NCI-H69 (cell line): ENCODE measurements at regions not wholly inside any gene's neighbourhood (a gene's known extent, or its start where the extent isn't known, plus 50 kb on each side); places are given as distances from the start of the nearest gene placed in this dataset.

Experiments
- DNase-seq: peaks from one replicate; lab custom pipeline; 2025; lab: John Stamatoyannopoulos, UW

DNA sequence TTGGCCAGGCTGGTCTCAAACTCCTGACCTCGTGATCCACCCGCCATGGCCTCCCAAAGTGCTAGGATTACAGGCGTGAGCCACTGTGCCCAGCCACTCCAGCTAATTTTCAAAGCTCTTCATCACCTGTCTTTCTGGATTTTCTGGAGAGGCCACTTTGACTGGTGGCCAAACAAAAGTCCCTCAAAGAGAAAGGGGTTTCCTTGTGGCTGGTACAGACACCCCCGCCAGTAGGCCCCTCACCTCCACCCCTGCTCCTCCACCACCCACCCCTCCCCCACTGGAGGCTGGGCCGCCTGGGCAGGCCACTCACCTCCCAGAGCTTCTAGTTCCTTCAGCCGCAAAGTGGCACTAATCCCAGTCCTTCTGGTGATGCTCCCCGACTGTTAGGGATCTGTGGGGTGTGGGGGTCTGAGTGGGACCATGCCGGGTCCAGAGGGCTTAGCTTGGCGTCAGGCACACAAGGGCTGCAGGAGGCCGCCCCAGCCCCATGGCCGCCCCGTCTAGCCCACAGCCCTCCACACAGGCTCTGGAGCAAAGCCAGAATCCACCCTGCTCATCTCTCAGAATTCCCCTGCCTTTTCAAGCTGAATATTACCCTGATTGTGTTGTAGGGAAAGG is 182.0 kb upstream of the IER5L start:
- DNase-seq = no peak

DNA sequence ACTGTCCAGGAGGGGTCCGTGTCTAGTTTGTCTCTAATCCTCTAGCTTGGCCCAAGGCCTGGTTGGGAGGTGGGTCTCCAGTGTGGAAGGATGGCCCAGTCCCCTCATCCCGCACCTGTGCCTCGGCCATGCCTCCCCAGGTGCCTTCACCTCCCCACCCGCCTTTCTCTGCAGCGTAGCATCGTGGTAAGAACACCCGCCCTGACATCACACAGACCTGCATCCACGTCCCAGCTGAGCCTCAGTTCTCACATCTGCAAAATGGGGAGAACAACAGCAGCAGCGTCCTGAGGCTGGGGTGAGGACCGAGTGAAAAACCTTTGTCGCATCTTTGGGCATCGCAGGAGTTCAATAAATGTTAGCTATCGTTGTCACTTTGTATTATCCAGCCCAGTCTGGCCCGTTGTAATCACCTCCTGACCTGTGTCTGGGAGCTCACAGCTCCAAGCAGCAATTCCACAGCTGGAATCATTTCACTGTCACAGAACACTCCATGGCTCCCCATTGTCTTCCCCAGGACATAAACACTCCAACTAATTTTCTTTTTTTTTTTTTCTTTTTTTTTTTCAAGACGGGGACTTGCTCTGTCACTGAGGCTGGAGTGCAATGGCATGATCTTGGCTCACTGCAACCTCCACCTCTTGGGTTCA is 181.2 kb upstream of the IER5L start:
- no peak for DNase-seq

DNA sequence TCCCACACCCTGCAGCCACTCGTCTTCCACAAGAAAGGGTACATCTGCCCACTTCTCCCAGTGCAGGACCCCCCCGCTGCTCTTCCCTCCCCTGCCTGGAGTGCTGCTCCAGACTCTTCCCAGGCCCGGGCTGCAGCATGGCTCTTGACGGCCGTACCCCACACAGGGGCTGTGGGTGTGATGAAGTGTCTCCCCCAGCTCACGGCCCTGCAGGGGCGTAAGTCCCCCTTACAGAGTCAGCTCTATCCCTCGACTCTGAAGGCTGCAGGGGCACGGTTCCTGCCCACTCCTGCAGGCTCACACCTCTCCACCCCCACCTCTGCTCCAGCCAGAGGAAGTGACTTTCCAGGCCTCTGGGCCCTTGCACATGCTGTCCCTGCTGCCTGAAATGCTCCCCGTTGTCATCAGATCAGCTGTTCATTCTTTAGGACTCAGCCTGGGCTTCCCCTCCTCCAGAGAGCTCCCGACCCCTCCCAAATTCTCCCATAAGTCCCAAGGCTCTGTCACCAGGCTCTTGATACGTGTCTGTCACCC is 180.6 kb upstream of the IER5L start:
- no peak for DNase-seq

DNA sequence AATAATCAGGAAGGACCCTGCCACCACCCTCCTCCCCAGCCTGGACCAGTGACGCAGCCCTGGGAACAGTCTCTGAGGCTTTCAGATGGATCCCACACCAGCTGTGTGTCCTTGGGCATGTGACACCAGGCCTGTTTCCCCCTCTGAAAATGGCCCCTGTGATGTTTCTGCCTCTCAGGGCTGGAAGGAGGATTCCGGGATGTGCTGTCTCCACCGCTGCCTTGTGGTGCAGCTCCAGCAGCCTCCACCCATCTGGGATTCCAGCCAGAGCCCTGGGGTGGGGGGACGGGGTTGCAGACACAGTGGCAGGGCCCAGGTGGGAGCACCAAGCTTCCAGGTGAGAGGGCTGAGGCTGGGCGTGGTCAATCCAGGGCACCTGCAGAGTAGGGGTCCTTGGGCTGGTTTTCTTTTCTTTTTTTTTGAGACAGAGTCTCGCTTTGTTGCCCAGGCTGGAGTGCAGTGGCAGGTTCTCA is 179.7 kb upstream of the IER5L start:
- peak; percentile 84 for DNase-seq

DNA sequence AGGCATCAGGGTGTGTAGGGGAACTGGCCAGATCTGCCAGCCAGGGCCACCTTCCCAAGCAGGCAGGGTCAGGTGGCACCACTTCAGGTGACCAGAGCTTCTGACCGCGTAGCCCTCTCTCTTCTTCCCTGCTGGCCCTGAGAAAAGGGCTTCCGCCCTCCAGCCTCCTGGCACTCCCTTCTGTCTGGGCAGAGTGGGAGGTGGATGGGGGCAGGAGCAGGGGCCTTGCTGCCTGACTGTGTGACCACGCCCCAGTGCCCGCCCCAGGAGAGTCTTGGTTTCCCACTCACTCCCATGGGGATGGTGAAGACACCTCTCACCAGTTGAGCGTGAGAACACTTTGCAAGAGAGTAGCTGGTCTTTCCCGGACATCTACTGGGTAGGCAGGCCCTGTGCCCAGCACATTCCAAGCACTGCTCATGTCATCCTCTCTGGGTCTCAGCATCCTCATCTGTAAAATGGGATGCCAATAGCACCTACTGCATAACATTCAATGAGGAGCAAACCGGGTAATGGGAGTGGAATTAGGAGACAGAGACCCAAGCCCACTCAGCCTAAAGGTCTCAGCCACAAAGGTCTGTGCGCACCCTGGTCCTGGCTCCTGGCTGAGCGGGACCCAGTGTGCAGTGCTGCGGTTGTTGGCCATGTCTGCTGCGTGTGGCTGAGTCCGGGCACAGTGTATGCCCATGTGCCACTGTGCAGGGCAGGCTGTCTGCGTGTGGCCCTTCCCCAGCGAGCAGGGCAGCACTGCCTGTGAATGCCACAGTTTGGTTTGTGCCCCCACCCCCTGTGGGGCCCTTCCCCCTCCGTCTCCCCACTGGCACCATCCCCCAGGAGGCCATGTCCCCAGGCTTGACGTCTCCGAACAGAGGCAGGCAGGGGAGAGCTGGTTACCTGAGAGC is 179.1 kb upstream of the IER5L start:
- DNase-seq = no peak

DNA sequence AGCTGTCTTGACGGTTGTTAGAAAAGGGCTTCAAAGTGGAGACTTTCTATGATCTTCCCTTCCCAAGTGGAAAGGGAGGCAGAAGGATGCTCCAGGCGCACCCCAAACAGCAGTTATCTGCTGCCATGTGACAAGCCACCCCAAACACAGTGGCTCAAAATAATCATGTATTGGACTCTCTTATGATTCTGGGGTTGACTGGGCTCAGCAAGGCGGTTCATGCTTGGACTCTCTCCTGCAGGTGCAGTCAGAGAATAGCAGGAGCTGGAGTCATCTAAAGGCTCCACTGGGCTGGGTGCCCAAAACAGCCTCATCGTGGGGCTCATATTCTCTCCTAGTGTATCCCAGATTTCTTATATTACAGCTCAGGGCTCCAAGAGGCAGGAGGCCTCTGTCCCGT is 177.6 kb upstream of the IER5L start:
- DNase-seq = no peak

DNA sequence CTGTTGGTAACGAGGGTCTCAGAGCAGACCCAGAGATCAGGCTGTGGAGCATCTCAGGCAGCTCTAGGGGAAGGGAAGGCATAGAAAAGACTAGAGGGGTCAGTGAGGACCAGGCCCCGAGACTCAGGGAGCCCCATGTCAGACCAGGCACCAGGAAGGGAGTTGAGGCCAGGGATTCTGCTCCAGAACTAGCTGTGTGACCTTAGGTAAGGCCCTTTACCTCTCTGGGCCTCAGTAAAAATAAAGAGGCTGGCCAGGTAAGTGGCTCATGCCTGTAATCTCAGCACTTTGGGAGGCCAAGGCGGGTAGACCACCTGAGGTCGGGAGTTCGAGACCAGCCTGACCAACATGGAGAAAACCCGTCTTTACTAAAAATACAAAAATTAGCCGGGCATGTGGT is 176.4 kb upstream of the IER5L start:
- DNase-seq = no peak

DNA sequence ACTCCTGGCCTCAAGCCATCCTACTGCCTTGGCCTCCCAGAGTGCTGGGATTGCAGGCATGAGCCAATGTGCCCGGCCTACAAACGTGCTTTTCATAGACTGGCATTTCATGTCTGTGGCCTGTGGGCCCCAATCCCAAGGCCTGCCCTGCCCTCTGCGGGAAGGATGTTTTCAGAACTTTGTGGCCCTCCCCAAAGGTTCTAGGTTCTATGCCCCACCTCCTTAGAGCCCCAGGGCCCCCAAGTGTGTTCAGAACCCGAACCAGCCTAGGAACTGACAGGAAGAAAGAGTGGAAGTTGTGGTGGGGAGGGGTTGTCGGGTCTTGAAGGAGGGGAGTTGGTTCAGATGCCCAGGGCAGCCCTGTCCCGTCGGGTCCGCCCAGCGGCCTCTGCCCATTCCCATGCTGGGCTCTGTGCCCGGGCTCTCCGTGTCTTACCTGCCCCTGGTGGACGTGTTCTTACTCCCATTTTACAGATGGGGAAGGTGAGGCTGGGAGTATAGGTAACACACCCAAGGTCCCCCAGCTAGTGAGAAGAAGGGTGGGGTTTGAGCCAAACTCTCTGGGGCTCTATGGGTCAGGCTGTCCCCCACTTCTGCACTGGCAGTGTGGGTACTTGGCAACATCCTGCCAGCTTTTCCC is 175.8 kb upstream of the IER5L start:
- DNase-seq = no peak

DNA sequence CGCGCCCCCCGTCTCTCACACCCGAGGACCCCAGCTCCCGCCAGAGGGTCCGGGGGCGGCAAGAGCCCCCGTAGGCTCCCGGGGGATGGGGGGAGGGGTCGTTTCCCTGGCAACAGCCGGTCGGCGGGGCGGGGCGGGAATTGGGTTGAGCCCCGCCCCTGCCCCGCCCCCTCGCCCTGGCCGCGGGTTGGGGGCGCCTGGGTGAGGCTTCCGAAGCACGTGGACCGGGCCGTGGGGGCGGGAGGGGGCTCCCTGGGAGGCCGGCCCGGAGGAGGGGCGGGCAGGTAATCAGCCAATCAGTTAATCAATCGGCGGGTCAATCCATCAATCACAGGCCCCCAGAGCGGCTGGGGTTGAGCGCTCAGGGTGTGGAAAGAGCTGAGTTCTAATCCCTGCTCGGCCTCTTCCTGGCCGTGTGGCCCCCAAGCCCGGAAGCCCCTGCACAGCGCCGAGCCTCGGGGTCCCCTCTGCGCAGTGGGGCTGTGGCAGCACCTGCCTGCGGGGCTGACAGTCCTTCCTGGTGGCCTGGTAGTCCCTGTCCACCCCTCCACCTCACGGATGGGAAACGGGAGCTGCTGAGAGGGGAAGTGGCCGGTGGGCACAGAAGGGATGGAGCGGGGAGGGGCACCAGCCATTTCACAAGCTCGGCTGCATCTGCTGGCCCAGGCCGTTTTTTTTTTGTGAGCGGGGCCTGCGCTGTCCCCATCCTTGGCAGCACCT is 174.2 kb upstream of the IER5L start:
- DNase-seq = peak; percentile 80

DNA sequence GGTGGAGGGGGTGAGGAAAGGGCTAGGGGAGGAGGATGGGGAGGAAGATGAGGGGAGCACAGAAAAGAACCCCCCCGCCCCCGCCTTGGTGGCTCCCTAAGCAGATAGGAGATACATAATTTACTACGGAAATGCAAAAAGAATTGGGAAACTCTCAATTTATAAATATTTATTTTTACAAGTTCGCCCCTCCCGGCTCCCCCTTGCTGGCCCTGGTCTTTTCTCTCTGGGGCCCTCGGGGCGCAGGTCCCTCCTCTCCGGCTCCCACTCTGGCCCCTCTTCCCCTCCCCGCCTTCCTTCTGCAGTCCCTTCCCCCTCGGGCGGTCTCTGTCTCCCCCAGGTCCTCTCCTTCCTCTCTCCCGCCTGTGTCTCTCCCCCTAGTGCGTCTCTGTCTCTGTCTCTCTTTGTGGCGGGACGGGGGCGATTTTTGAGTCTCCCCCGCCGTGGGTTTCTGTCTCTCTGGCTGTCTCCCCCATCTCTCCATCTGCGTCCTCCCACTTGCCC is 173.6 kb upstream of the IER5L start:
- peak; percentile 74 for DNase-seq

DNA sequence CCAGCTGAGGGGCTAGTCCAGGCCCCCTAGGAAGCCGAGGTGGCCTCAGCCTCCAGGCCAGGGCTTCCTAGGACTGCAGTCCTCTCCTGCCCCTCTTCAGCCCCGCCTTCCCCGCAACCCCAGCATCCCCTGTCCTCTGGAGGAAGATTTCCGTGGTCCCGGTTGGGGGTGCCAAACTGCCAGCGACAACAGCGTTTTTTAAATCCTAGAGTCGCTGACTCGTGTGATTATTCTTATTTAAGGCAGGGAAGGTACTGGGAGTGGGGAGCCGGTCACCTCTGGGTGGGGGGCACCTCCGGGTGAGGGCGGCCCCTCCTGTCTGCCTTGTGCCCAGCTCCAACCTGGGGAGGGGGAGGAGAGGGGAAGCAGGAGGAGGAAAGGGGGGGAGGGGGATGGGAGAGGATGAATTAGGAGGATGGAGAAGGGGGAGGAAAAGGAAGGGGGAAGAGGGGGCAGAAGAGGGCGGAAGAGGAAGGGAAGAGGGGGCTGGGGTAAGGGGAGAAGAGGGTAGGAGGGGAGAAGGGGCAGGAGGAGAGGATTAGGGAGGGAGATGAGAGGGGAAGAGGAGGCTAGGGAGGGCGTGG is 173.1 kb upstream of the IER5L start:
- DNase-seq = peak; percentile 54

DNA sequence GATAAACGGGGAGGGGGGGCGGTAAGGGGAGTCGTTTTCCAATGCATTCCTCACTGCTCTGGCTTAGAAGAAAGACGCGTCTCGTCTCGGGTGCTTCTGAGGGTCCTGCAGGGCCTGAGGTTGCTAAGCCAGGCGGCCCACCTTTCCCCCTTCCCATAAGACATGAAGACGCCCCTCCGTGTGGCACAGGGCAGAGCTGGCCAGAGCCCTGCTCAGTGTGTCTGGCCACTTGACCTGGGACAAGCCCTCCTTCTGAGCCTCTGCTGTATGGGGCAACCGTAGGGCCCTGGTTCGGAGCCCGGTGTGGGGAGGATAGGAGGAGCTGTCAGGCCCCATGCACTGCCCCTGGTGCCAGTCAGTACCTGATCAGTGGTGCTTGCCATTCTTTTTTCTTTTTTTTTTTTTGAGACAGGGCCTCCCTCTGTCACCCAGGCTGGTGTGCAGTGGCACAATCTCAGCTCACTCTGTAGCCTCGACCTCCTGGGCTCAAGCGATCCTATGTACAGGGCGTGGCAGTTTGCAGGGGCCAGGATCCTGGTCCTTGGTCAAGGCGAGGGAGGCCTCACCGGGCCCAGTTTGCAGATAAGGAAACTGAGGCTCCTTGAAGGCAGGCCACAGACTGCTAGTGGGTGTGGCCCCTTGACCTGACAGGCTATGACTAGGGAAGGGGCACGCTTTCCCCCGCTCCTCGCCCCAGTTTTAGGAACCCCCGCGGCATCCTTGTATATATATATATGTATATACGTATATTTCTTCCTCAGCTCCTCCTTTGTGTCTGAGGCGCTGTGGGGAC is 172.3 kb upstream of the IER5L start:
- DNase-seq = no peak

DNA sequence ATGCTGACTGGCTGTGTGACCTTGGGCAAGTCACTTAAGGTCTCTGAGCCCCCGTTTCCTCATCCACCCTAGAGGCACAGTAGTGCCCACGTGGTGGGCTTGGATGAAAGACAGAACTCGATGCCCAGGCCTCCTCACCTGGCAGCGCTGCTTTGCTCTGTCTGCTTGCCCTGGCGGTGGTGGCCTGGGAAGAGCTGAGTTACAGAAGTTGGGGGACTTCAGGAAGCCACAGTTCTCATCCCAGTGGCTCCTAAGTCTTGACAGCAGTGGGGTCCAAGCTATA is 171.5 kb upstream of the IER5L start:
- DNase-seq = no peak

DNA sequence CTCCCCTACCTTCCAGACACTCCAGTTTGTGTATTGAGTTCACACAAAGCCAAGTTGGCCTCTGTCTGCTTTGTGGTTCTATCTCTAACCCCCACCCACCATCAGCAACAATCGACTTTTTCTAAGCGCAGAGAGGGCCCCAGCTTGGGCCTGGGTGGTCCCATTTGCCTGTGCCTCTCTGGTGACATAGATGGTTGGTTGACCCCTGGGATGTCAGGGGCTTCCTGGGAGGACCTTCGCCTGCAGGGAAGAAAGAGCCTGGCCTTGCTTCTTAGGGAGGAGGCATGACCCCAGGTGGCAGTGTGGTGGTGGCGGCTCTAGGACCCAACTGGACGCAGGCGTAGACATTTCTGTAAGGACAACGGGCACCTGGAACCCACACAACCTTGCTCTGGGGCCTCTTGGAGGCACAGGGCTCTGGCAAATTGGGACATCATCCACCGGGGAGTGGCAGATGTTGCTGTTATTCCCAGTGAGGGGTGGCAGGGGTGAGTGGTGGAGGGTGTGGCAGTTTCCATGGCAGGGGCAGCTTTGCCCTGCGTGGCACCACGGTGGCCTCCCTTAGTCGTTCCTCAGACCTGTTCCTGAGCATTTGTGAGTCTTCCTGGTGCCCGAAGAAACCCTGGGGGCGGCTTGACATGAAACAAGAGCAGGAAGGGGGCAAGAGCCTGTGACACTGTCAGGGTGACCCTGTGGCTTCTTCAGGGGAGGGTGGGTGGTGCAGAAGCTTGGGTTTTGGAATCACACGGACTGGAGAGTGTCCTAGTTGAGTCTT is 171.0 kb upstream of the IER5L start:
- peak; percentile 48 for DNase-seq

DNA sequence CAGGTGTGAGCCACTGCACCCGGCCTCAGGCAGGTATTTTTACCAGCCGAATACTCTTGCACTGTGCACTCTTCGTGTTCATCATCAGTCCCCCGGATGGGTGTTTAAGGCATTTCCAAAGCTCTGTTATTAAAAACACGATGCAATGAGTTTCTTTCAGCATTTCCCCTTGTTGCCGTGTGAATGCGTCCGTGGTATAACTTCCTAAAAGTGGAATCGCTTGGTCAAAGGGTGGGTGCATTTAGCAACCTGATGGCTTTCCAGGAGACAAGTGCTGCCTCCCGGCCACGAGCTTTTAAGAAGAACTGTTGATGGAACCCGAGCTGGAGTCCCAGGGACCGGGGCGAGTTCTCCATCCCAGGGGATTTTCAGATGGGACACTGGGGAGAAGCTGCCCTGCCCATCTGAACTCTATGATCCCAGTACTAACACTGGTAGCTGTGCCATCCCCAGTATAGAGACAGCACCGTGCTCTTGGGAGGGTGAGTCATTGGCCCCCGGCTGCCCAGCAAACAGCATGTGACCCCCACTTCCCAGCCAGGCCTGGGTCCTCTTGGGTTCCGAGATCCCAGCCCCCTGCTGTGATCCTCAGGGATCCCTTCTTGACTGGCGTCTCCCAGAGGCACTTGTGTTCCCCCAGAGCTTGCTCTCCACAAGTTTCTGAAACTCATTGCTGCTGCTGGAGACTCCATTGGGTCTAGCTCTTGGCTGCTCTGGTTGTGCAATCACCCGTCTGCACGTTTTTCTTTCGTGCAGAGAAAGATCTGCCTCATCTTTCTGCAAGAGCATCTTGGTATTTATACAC is 169.5 kb upstream of the IER5L start:
- DNase-seq = no peak

DNA sequence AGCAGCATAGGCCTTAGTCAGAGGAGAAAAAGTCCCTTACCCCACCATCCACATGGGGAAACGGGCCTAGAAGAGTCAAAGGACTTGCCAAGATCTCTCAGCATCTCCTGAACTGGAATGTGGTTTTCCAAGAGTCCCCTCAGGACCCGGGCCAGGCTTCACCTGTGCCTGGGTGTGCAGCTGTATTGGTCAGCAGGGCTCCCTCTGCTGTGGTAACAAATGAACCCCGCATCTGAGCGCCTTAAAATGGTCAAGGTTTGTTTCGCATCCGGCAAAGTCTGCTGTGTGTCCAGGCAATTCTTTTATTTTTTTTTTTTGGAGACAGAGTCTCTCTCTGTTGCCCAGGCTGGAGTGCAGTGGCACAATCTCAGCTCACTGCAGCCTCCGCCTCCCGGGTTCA is 168.0 kb upstream of the IER5L start:
- DNase-seq = no peak

DNA sequence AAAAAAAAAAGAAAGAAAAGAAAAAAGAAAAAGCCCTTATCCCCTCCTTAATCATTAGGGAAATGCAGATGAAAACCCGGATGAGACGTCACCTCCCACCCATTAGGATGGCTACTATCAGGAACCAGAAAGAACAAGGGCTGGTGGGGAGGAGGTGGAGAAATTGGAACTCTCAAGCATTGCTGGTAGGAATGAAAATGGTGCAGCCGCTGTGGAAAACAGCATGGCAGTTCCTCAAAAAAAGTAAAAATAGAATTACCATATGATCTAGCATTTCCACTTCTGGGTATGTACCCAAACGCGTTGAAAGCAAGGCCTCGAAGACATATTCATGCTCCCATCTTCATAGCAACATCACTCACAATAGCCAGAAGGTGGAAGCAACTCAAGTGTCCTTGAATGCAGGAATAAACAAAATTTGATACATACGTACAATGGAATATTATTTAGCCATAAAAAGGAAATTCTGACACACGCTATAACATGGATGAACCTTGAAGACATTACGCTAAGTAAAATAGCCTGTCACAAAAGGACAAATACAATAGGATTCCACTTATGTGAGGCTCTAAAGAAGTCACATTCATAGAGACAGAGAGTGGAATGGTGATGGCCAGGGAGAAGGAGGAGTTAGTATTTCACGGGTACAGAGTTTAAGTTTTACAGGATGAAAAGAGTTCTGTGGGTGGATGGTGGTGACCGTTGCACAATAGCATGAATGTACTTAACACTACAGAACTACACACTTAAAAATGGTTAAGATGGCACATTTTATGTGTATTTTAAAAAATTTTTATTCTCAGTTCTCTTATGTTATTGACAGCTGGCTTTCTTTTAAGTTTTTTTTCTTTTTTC is 166.8 kb upstream of the IER5L start:
- DNase-seq = no peak
